HEK293T (cell line): ENCODE measurements at regions not wholly inside any gene's neighbourhood (a gene's known extent, or its start where the extent isn't known, plus 50 kb on each side); places are given as distances from the start of the nearest gene placed in this dataset.

Experiments
- CTCF ChIA-PET: fragments of 350-600 bp; formaldehyde crosslinking; extraction: SDS; loops from one replicate; lab custom pipeline; 2021; ENCODE audit warnings: antibody characterized with exemption, inconsistent platforms; lab: Yijun Ruan, JAX
- POLR2A ChIA-PET: fragments of 350-600 bp; formaldehyde crosslinking; extraction: SDS; loops from one replicate; lab custom pipeline; 2020; ENCODE audit warnings: antibody characterized with exemption, inconsistent platforms; lab: Yijun Ruan, JAX
- DNase-seq: peaks from one replicate; pipeline ENCODE4 v3.0.0; 2012; ENCODE audit warnings: mixed read lengths; ENCODE audit errors: extremely low spot score
- ARNT ChIP-seq: fragments of 450-650 bp; IDR thresholded peaks from 2 replicates; pipeline ENCODE4 v1.6.1; 2017; ENCODE audit warnings: mild to moderate bottlenecking
- BHLHE40 ChIP-seq: fragments of 450-650 bp; IDR thresholded peaks from 2 replicates; pipeline ENCODE4 v1.6.1; 2016; ENCODE audit warnings: mild to moderate bottlenecking, moderate library complexity, borderline replicate concordance
- CTBP1 ChIP-seq: fragments of 450-650 bp; IDR thresholded peaks from 2 replicates; pipeline ENCODE4 v1.6.1; 2016; ENCODE audit warnings: borderline replicate concordance
- ELF4 ChIP-seq: fragments of 450-650 bp; IDR thresholded peaks from 2 replicates; pipeline ENCODE4 v1.6.1; 2017; ENCODE audit warnings: antibody characterized with exemption
- FOXA1 ChIP-seq: fragments of 450-650 bp; IDR thresholded peaks from 2 replicates; pipeline ENCODE4 v1.6.1; 2016; ENCODE audit warnings: mild to moderate bottlenecking
- FOXK2 ChIP-seq: fragments of 450-650 bp; IDR thresholded peaks from 2 replicates; pipeline ENCODE4 v1.6.1; 2016; ENCODE audit warnings: mild to moderate bottlenecking
- FOXM1 ChIP-seq: fragments of 450-650 bp; IDR thresholded peaks from 2 replicates; pipeline ENCODE4 v1.6.1; 2017; ENCODE audit warnings: mild to moderate bottlenecking, borderline replicate concordance
- HDGF ChIP-seq: fragments of 450-650 bp; IDR thresholded peaks from 2 replicates; pipeline ENCODE4 v1.6.1; 2017; ENCODE audit warnings: antibody characterized with exemption, borderline replicate concordance
- L3MBTL2 ChIP-seq: fragments of 450-650 bp; conservative IDR thresholded peaks from 2 replicates; pipeline ENCODE4 v1.6.1; 2016; ENCODE audit warnings: mild to moderate bottlenecking
- LEF1 ChIP-seq: fragments of 450-650 bp; IDR thresholded peaks from 2 replicates; pipeline ENCODE4 v1.6.1; 2017; ENCODE audit warnings: mild to moderate bottlenecking, borderline replicate concordance
- NFRKB ChIP-seq: fragments of 450-650 bp; IDR thresholded peaks from 2 replicates; pipeline ENCODE4 v1.6.1; 2016; ENCODE audit warnings: mild to moderate bottlenecking, moderate library complexity
- PKNOX1 ChIP-seq: fragments of 450-650 bp; IDR thresholded peaks from 2 replicates; pipeline ENCODE4 v1.6.1; 2016
- SP1 ChIP-seq: fragments of 450-650 bp; IDR thresholded peaks from 2 replicates; pipeline ENCODE4 v1.6.1; 2017
- SUZ12 ChIP-seq: fragments of 450-650 bp; IDR thresholded peaks from 2 replicates; pipeline ENCODE4 v1.6.1; 2016; ENCODE audit warnings: mild to moderate bottlenecking
- TARDBP ChIP-seq: fragments of 450-650 bp; IDR thresholded peaks from 2 replicates; pipeline ENCODE4 v1.6.1; 2016
- ZNF384 ChIP-seq: fragments of 450-650 bp; IDR thresholded peaks from 2 replicates; pipeline ENCODE4 v1.6.1; 2016

DNA sequence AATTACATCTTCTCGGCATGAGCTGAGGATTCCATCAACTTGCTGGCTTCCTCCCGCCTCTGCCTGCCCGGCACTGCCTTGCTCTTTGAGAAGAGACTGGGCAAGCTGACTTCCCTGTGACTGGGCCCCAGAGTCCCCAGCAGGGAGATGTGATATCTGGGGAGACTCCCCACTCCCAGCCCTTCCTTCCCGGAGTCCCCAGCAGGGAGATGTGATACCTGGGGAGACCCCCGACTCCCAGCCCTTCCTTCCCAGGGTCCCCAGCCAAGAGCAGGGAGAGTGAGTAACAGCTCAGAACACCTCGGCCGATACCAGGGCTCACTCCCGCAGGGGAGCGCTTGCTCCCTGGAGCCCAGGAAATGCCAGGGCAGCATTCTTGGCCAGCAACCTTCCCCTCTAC lies 90.1 kb upstream of the NEURL1B start:
- ChIA-PET CTCF (interaction anchor here (0.8 kb wide), 1 partner anchor 18 kb away, joined by 4 read pairs; no protein-coding TSS in a partner anchor), POLR2A (no interaction called here)
- TF ChIP-seq ARNT (no peak), ZNF384 (no peak), SUZ12 (no peak), HDGF (no peak), FOXM1 (no peak), FOXA1 (no peak), LEF1 (no peak), L3MBTL2 (no peak), ELF4 (no peak), CTBP1 (no peak), FOXK2 (no peak), NFRKB (no peak), SP1 (no peak), PKNOX1 (no peak), BHLHE40 (no peak), TARDBP (no peak)
- no peak for DNase-seq

- POLR2A ChIA-PET: no interaction called here
- TF ChIP-seq SP1: no peak
- no peak for TF ChIP-seq TARDBP
- no peak for TF ChIP-seq CTBP1
- TF ChIP-seq PKNOX1: no peak
- TF ChIP-seq FOXA1: no peak
- TF ChIP-seq FOXM1: no peak
- no peak for TF ChIP-seq HDGF
- TF ChIP-seq L3MBTL2: no peak
- TF ChIP-seq LEF1: no peak
- TF ChIP-seq BHLHE40: no peak
- TF ChIP-seq SUZ12: no peak
- no peak for TF ChIP-seq FOXK2
- TF ChIP-seq ARNT: no peak
- DNase-seq: no peak
- CTCF ChIA-PET: interaction anchor here (0.8 kb wide), 1 partner anchor 17 kb away, joined by 4 read pairs; no protein-coding TSS in a partner anchor
Observed at GRCh38 chr5:172550096-172550765, 90.8 kb upstream of the NEURL1B start.

GRCh38 chr5:172549696-172550095 lies 91.4 kb upstream of the NEURL1B start:
- no peak for TF ChIP-seq ZNF384
- no peak for DNase-seq
- ChIA-PET POLR2A (no interaction called here), CTCF (no interaction called here)

DNA sequence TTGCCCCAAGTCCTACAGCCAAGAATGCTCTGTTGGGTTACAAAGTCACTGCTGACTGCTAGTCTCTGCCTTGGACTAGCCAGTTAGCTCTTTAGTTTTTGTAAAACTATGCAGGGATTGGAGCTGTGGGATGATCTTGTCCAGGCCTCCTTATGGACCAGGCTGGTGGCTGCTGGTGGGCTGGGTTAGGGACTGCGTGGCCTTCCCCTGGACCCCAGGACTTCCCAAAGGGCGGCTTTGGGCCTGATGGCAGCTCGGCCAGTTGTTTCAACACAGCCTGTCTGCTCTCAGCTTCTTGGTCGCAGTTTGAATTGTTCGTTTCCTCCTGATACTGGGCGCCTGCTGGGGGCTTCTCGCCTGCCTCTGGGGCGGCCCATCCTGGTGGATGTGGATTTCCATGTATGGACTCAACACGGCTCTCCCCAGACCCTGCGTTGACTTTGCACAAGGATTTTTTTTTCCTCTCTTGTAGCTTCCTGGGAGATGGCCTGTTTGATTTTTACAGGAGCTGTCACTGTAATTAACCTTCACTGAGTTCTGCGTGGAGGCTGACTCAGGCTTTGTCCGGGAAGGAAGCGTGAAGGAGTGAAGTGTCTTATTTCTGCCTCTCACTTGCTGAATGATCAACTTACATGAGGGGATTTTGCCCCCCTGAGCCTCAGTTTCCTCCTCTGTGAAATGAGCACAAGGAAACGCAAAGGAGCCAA lies 91.9 kb upstream of the NEURL1B start:
- POLR2A ChIA-PET: no interaction called here
- CTCF ChIA-PET: no interaction called here
- TF ChIP-seq TARDBP (no peak), FOXM1 (no peak), ELF4 (no peak), SUZ12 (no peak), FOXK2 (no peak), ARNT (no peak), ZNF384 (no peak), PKNOX1 (no peak), L3MBTL2 (no peak), HDGF (no peak), CTBP1 (no peak), BHLHE40 (no peak), FOXA1 (no peak)
- DNase-seq: no peak

DNA sequence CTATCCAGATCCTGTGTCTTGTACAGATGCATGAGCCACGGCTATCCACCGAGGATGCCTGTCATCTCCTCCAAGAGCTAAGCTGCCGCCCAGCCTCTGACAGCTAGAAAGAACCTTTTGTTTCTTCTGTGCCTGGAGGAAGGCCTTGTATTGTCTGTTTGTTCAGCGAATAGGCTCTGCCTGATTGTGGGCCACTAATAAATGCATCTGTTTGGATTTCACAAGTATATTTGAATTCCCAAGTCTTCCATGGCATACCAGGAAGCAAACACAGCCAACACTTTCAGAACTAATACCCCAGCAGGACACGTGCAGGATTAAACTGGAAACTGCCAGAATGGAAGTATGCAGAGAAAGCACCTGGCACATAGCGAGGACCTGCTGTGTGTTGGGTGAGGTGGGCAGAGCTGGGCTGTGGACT lies 92.7 kb upstream of the NEURL1B start:
- ChIA-PET POLR2A (no interaction called here), CTCF (no interaction called here)
- TF ChIP-seq NFRKB (no peak), L3MBTL2 (no peak), HDGF (no peak), ELF4 (no peak), SP1 (no peak), PKNOX1 (no peak), FOXA1 (no peak), ARNT (no peak), CTBP1 (no peak), BHLHE40 (no peak), FOXK2 (no peak), FOXM1 (no peak), LEF1 (no peak)
- no peak for DNase-seq
